GM13977 (cell line): ENCODE measurements at regions not wholly inside any gene's neighbourhood (a gene's known extent, or its start where the extent isn't known, plus 50 kb on each side); places are given as distances from the start of the nearest gene placed in this dataset.
"Not testable (repeated sequence)": the region's sequence is repeated elsewhere in the genome, so short reads cannot be mapped to it uniquely, and the experiment has no call there.

Source experiments
- DNase-seq: peaks from one replicate; pipeline ENCODE4 v3.0.0; 2012; ENCODE audit warnings: low spot score
- in situ Hi-C: fragments of 300-500 bp; cut with MboI; formaldehyde crosslinking; loops from one replicate; pipeline ENCODE4 v1.12.0; 2022; ENCODE audit warnings: low sequenced_read_pairs, low pct_unique_long_range_greater_than_20kb, mixed read lengths, inconsistent platforms; ENCODE audit not compliant: unreplicated experiment
- TF ChIP-seq, protein P1 (sequence below): IDR thresholded peaks from 2 replicates; pipeline ENCODE4 v1.5.1; 2012; ENCODE audit warnings: mild to moderate bottlenecking, control low read depth; ENCODE audit not compliant: insufficient read depth; ENCODE audit errors: extremely low read depth, missing control alignments

GRCh38 chr12:131323879-131324278 lies 370.2 kb downstream of the ADGRD1 start:
- DNase-seq, result no peak
- in situ Hi-C loops, result no loop called here
- TF ChIP-seq, protein P1, sequence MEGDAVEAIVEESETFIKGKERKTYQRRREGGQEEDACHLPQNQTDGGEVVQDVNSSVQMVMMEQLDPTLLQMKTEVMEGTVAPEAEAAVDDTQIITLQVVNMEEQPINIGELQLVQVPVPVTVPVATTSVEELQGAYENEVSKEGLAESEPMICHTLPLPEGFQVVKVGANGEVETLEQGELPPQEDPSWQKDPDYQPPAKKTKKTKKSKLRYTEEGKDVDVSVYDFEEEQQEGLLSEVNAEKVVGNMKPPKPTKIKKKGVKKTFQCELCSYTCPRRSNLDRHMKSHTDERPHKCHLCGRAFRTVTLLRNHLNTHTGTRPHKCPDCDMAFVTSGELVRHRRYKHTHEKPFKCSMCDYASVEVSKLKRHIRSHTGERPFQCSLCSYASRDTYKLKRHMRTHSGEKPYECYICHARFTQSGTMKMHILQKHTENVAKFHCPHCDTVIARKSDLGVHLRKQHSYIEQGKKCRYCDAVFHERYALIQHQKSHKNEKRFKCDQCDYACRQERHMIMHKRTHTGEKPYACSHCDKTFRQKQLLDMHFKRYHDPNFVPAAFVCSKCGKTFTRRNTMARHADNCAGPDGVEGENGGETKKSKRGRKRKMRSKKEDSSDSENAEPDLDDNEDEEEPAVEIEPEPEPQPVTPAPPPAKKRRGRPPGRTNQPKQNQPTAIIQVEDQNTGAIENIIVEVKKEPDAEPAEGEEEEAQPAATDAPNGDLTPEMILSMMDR, result peak; percentile 10

DNA sequence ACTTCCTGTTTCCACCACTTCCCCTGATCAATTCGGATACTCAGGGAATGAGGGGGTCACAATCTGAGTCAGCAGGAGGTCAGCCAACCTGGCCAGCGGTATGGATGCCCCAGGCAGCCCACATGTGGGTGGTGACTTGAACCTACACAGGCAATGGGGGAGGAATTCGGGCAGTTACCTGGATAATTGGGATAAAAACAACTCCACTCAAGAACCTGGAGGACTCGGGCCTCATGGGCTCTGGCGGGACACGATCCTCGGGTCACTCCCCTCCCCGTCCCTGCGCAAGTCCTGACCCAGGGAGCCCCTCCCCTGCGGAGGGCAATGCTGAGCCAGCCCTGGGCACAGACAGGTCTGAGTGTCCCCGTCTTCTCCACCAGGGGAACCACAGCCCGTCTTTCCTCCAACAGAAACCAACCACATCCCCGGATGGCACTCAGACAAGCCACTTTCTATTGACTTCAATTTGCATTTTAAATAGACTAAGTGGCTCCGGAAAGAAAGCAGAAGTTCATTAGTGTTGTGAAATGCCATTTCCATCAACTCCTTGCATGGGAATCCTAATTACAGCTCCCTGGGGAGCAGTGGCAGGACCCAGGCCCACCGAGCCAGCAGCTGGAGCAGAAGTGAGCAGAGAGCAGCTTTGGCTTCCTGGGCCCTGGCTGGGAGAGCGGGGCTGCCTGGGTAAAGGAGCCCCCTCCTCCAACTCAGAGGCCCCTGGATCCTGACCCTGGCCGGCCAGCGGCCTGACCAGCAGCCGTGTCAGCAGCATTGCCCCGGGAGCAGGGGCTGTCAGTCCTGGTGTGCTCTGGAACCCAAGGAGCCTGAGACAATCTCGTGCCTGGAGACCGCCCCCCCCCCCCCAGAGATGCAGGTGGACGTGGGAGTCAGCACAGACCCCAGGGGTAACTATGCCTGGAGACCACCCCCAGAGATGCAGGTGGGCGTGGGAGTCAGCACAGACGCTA lies 374.1 kb downstream of the ADGRD1 start:
- no peak for DNase-seq
- TF ChIP-seq, protein P1, result no peak
- in situ Hi-C loops, result no loop called here

DNA sequence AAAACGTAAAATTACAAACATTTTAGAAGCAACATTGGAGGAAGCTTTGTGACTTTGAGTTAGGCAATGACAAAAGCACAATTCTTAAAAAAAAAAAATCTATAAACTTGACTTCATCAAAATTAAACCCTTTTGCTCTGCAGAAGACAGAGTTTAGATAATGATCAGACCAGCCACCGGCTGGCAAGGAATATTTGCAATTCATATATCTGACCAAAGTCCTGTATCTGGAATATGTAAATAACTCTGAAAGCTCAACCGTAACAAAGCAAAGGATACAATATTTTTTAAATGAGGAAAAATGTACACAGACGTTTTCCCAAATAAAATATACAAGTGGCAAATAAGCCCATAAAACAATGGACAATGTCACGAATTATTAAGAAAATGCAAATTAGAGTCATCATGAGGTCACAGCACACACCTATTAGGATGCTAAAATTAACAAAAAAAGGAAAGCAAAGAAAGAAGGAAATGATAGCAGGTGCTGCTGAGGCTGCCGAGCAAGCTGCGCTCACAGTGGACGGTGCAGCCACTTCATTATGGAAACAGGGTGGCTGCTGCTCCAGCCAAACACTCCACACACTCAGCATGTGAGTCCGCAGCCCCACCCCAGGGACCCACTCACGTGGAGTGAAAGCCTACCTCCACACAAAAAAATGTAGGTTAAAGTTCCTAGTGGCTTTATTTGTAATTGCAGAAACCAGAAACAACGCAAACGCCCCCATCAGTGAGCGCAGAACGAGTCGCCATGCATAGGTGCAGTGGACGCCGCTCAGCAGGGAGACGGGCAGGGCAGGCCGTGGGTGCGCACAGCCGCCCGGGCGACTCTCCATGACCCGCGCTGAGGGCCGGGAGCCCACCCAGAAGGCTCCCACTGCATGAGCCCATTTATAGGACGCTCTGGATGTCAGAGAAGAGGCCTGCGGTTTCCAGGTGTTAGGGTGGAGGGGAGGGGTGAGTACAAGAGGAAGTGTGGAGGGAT lies 375.4 kb downstream of the ADGRD1 start:
- in situ Hi-C loops, DNase-seq: not testable (repeated sequence)

- DNase-seq, result no peak
- TF ChIP-seq, protein P1, result no peak
- in situ Hi-C loops, result loop anchor here (5.0 kb wide), 1 partner anchor 297 kb away; no protein-coding TSS in a partner anchor
Measured at GRCh38 chr12:131330106-131330815, 376.6 kb downstream of the ADGRD1 start.

DNA sequence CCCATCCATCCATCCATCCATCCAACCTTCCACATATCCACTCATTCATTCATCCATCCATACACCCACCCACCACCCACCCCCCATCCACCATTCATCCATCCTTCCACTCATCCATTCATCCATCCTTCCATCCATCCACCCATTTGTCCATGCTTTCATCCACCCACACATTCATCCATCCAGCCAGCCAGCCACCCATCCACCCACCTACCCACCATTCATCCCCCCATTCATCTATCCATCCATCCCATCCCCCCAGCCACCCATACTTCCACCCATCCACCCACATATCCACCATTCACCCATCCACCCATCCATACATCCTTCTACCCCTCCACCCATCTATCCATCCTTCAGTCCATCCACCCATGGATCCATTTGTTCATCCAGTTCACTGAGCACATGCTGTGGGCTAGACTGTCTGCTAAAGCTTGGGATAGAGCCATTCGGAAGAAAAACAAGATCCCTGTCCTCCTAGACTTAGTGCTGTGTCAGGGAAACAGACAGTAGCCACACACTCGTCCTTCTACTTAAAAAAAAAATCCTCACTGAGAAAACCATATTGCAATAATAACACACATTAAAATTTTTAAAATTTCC lies 377.5 kb downstream of the ADGRD1 start:
- TF ChIP-seq, protein P1, result no peak
- no peak for DNase-seq
- in situ Hi-C loops, result loop anchor here (5.0 kb wide), 1 partner anchor 296 kb away; no protein-coding TSS in a partner anchor

DNA sequence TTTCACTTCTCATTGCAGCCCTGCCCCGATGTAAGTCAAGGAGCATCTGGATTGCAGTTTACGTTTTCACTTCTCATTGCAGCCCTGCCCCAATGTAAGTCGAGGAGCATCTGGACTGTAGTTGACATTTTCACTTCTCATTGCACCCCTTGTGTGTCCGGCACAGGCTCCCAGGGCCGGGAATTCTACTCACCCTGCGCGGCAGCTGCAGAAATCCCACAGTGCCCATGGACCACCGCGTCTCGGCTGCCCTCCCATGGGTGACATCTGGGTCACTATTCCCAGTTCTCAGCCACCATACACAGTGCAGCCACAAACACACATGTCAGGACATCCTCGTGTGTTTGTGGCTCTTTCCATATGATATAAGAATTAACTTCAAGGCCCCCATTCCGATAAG lies 378.5 kb downstream of the ADGRD1 start:
- DNase-seq, result no peak
- in situ Hi-C loops, result loop anchor here (5.0 kb wide), 1 partner anchor 295 kb away; no protein-coding TSS in a partner anchor
- TF ChIP-seq, protein P1, result no peak
